Inferior parietal cortex (tissue), 1 donor: ENCODE measurements at regions not wholly inside any gene's neighbourhood (a gene's known extent, or its start where the extent isn't known, plus 50 kb on each side); places are given as distances from the start of the nearest gene placed in this dataset.

Experiments used
- DNase-seq: peaks from one replicate; pipeline ENCODE4 v3.0.0-alpha.2; 2016; ENCODE audit errors: extremely low spot score

- DNase-seq, result no peak
Measured at GRCh38 chr10:131560166-131560565, 248.6 kb upstream of the TCERG1L start.

GRCh38 chr10:131560706-131561355 is 249.3 kb upstream of the TCERG1L start:
- DNase-seq, result no peak

GRCh38 chr10:131561897-131562296 is 250.4 kb upstream of the TCERG1L start:
- DNase-seq, result no peak

GRCh38 chr10:131563411-131563810 is 251.9 kb upstream of the TCERG1L start:
- no peak for DNase-seq

GRCh38 chr10:131567279-131568162 is 256.0 kb upstream of the TCERG1L start:
- no peak for DNase-seq

GRCh38 chr10:131568866-131569265 is 257.3 kb upstream of the TCERG1L start:
- DNase-seq, result no peak

- no peak for DNase-seq
Measured at GRCh38 chr10:131569851-131570715, 258.6 kb upstream of the TCERG1L start.

- DNase-seq, result no peak
Measured at GRCh38 chr10:131570716-131571307, 259.3 kb upstream of the TCERG1L start.

GRCh38 chr10:131571346-131571745 is 259.8 kb upstream of the TCERG1L start:
- DNase-seq, result no peak

- DNase-seq, result no peak
Measured at GRCh38 chr10:131571865-131572264, 260.3 kb upstream of the TCERG1L start.

- no peak for DNase-seq
Measured at GRCh38 chr10:131573256-131573655, 261.7 kb upstream of the TCERG1L start.

- no peak for DNase-seq
Measured at GRCh38 chr10:131573707-131574106, 262.2 kb upstream of the TCERG1L start.

GRCh38 chr10:131574363-131574706 is 262.8 kb upstream of the TCERG1L start:
- DNase-seq, result no peak

- no peak for DNase-seq
Measured at GRCh38 chr10:131574707-131575430, 263.3 kb upstream of the TCERG1L start.

GRCh38 chr10:131575877-131576276 is 264.4 kb upstream of the TCERG1L start:
- DNase-seq, result no peak

- DNase-seq, result no peak
Measured at GRCh38 chr10:131576341-131577177, 265.0 kb upstream of the TCERG1L start.

- DNase-seq, result no peak
Measured at GRCh38 chr10:131577178-131577555, 265.6 kb upstream of the TCERG1L start.

GRCh38 chr10:131577786-131578471 is 266.4 kb upstream of the TCERG1L start:
- DNase-seq, result no peak

- DNase-seq, result no peak
Measured at GRCh38 chr10:131578472-131578970, 267.0 kb upstream of the TCERG1L start.
